Keratinocyte (primary cell): ENCODE measurements at regions not wholly inside any gene's neighbourhood (a gene's known extent, or its start where the extent isn't known, plus 50 kb on each side); places are given as distances from the start of the nearest gene placed in this dataset.

Experiments used
- EZH2 ChIP-seq: IDR thresholded peaks from one replicate; pipeline ENCODE4 v1.6.1; 2012; ENCODE audit warnings: inconsistent platforms, mild to moderate bottlenecking, low read length, moderate library complexity
- TF ChIP-seq, protein P1 (sequence below), 3 experiments: IDR thresholded peaks in 1 of 3; conservative IDR thresholded peaks in 1 of 3; optimal IDR thresholded peaks in 1 of 3; 2 replicates in 2 of 3; 3 replicates in 1 of 3; pipeline versions ENCODE3 to v1.5.1; 2011; ENCODE audit warnings: low read length in 3 of 3, mild to moderate bottlenecking in 3 of 3, moderate library complexity in 2 of 3, control low read depth in 1 of 3, inconsistent platforms in 1 of 3; ENCODE audit not compliant: insufficient read depth in 2 of 3; ENCODE audit errors: extremely low read depth in 1 of 3

DNA sequence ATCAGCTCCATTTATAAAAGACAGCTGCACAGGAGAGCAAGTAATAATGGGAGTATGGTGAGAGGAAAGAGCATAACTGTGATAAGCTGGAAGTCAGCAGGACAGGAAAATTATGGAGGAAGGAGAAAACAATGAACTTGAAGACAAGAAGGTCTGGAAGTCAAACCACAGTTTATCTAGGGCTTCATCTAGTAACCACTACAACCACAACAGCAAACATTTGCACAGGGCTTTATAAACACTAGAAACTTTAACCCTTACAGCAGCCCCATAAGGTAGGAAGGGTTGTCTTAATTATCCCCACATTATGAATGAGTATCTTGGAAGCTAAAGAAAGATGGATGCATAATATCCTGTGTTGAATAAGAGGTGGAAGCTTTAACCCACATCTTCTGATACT lies 820.8 kb downstream of the IGSF11 start:
- TF ChIP-seq, protein P1, sequence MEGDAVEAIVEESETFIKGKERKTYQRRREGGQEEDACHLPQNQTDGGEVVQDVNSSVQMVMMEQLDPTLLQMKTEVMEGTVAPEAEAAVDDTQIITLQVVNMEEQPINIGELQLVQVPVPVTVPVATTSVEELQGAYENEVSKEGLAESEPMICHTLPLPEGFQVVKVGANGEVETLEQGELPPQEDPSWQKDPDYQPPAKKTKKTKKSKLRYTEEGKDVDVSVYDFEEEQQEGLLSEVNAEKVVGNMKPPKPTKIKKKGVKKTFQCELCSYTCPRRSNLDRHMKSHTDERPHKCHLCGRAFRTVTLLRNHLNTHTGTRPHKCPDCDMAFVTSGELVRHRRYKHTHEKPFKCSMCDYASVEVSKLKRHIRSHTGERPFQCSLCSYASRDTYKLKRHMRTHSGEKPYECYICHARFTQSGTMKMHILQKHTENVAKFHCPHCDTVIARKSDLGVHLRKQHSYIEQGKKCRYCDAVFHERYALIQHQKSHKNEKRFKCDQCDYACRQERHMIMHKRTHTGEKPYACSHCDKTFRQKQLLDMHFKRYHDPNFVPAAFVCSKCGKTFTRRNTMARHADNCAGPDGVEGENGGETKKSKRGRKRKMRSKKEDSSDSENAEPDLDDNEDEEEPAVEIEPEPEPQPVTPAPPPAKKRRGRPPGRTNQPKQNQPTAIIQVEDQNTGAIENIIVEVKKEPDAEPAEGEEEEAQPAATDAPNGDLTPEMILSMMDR (optimal IDR thresholded peaks at IDR 0.05 in 1 of 3, IDR thresholded peaks at IDR 0.05 in 1 of 3, conservative IDR thresholded peaks at IDR 0.05 in 1 of 3; ENCODE audit: extremely low read depth in 1 of 3, insufficient read depth in 2 of 3, low read length in 3 of 3), result no peak
- TF ChIP-seq EZH2, result no peak
